Stimulated activated naive B cell treated with anti-CD40 and anti-IgM and Interleukin-4, amounts not matched to agents 10 μg/mL and 1 μg/mL and 100 μg/mL, for 72 hours (primary cell): ENCODE measurements at regions not wholly inside any gene's neighbourhood (a gene's known extent, or its start where the extent isn't known, plus 50 kb on each side); places are given as distances from the start of the nearest gene placed in this dataset.

Experiments used
- ATAC-seq, 2 donors: fragments of 150-1000 bp; cut with Tn5 transposase; replicated peaks; 2 replicates each; pipeline ENCODE4 v1.10.0; 2021; ENCODE audit warnings: moderate library complexity in 1 of 2
- DNase-seq: peaks from one replicate; pipeline ENCODE4 v3.0.0; 2021
- H3K27ac Mint-ChIP-seq: one replicate; pipeline ENCODE4 v1.8.0; 2022; ENCODE audit warnings: mild to moderate bottlenecking, mixed read lengths
- H3K27me3 Mint-ChIP-seq, 2 donors: one replicate each; pipeline ENCODE4 v1.8.0; 2022; ENCODE audit warnings: mixed read lengths in 2 of 2
- H3K36me3 Mint-ChIP-seq, 2 donors: one replicate each; pipeline ENCODE4 v1.8.0; 2022; ENCODE audit warnings: mixed read lengths in 2 of 2, mild to moderate bottlenecking in 1 of 2
- H3K4me1 Mint-ChIP-seq, 2 donors: one replicate each; pipeline ENCODE4 v1.8.0; 2022; ENCODE audit warnings: mixed read lengths in 2 of 2, mild to moderate bottlenecking in 1 of 2
- H3K4me3 Mint-ChIP-seq, 2 donors: one replicate each; pipeline ENCODE4 v1.8.0; 2022; ENCODE audit warnings: mild to moderate bottlenecking in 2 of 2, mixed read lengths in 2 of 2, moderate library complexity in 1 of 2
- H3K9me3 Mint-ChIP-seq, 2 donors: one replicate each; pipeline ENCODE4 v1.8.0; 2022; ENCODE audit warnings: mixed read lengths in 2 of 2, mild to moderate bottlenecking in 1 of 2

DNA sequence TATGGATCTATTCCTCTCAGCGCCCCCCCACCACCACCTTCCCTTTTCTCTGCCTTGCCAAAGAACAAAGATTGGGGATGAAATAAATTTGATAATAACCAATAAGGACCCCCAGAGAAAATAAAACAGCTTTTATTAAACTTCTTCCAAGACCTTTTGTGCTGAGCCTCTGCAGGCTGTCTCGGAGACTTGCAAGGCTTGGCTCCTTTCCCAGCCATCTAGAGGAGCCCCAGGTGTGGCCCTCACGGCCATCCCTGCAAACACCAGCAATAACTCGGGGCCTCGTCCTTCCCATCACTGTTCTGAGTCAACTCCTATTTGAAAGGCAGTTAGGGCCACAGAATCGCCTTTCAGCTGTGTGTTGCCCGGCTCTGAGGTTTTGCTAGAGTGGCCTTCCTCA lies 51.2 kb upstream of the LMO1 start:
- ATAC-seq: no peak
- H3K9me3 Mint-ChIP-seq: no peaks in the 10 kb centered on the region
- H3K27ac Mint-ChIP-seq: no peak overlapping the region
- no peak for DNase-seq
- peaks cover under 1 to 11% of the 10 kb centered on the region in 2 donors for H3K27me3 Mint-ChIP-seq
- no peaks in the 10 kb centered on the region for H3K4me1 Mint-ChIP-seq
- H3K36me3 Mint-ChIP-seq: no peaks in the 10 kb centered on the region
- H3K4me3 Mint-ChIP-seq: no peak overlapping the region

DNA sequence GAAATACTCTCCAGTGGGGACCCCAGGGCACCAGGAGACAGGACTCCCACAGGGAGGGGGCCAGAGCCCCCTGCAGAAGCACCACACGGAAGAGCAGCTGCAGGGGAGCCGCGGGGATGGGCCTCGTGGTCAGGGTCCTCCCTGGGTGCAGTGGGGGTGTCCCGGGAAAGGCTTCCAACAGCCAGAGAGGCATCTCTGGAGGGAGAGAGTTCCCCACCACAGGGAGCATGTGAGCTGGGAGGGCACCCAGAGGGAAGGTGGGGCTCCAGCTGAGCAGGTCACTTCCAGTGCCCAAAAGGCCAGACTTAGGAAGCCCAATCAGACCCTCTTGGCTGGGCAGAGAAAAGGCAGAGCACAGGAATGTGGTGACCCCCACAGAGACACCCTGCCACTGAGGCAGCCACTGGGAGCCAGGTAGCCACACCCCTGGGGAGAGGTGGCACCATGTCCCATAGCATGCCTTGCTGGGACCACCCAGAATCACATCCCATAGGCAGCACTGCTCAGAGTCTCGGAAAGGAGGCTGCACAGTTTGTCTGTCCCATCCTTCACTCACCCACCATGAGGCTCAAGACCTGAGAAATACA lies 49.9 kb upstream of the LMO1 start:
- DNase-seq: no peak
- Mint-ChIP-seq H3K4me3 (no peak overlapping the region), H3K36me3 (no peaks in the 10 kb centered on the region), H3K27me3 (peaks cover 0 to 5% of the 10 kb centered on the region in 2 donors), H3K9me3 (no peaks in the 10 kb centered on the region), H3K4me1 (no peaks in the 10 kb centered on the region), H3K27ac (no peak overlapping the region)
- ATAC-seq: no peak
